ENCODE measurements at regions not wholly inside any gene's neighbourhood (a gene's known extent, or its start where the extent isn't known, plus 50 kb on each side); places are given as distances from the start of the nearest gene placed in this dataset.

- Histone ChIP-seq H3K79me2 (ENCODE audit: insufficient read depth, low read depth) (no peaks in the 10 kb centered on the region), H4K20me1 (ENCODE audit: insufficient read depth) (no peaks in the 10 kb centered on the region), H3K4me2 (no peak overlapping the region), H3K9ac (no peak overlapping the region), H3K4me1 (ENCODE audit: low read depth, poor library complexity, severe bottlenecking) (no peaks in the 10 kb centered on the region), H3K36me3 (ENCODE audit: insufficient read depth) (no peaks in the 10 kb centered on the region), H3K27ac (no peak overlapping the region), H2AFZ (ENCODE audit: low read depth) (no peak overlapping the region), H3K4me3 (IDR thresholded peaks at IDR 0.05; ENCODE audit: insufficient read depth, low read depth, low read length) (no peak overlapping the region), H3K27me3 (ENCODE audit: insufficient read depth, low read depth) (no peaks in the 10 kb centered on the region)
- TF ChIP-seq CTCF (conservative IDR thresholded peaks at IDR 0.05; ENCODE audit: low read depth, low read length): no peak
Measured at GRCh38 chr7:49151146-49151545, 226.8 kb downstream of the CDC14C start.

DNA sequence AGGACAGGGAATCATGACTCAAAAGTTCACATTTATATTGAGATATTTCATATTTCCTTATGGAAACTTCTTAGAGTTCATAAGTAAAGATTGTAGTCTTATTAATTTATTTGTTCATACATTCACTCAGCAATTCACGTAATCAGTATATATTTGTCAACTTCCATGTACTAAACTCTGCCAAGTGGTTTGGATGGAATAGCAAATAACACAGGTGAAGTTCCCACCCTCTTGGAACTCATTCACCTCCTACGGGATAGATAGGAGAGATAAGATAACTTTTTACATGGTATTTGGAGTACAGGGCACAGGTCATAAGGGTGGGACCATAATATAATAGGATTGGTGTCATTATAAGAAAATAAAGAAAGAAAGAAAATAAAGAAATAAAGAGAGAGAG lies 234.0 kb downstream of the CDC14C start:
- Histone ChIP-seq H3K4me2 (no peak overlapping the region), H3K4me3 (IDR thresholded peaks at IDR 0.05; ENCODE audit: insufficient read depth, low read depth, low read length) (no peak overlapping the region), H3K79me2 (ENCODE audit: insufficient read depth, low read depth) (no peaks in the 10 kb centered on the region), H4K20me1 (ENCODE audit: insufficient read depth) (no peaks in the 10 kb centered on the region), H3K27ac (no peak overlapping the region), H3K36me3 (ENCODE audit: insufficient read depth) (no peaks in the 10 kb centered on the region), H3K9ac (no peak overlapping the region), H3K4me1 (ENCODE audit: low read depth, poor library complexity, severe bottlenecking) (no peaks in the 10 kb centered on the region), H3K27me3 (ENCODE audit: insufficient read depth, low read depth) (no peaks in the 10 kb centered on the region), H2AFZ (ENCODE audit: low read depth) (no peak overlapping the region)
- no peak for TF ChIP-seq CTCF (conservative IDR thresholded peaks at IDR 0.05; ENCODE audit: low read depth, low read length)

GRCh38 chr7:49159536-49159935 lies 235.2 kb downstream of the CDC14C start:
- no peaks in the 10 kb centered on the region for H4K20me1 ChIP-seq (ENCODE audit: insufficient read depth)
- no peak overlapping the region for H3K27ac ChIP-seq
- H3K27me3 ChIP-seq (ENCODE audit: insufficient read depth, low read depth): no peaks in the 10 kb centered on the region
- H3K4me2 ChIP-seq: no peak overlapping the region
- no peaks in the 10 kb centered on the region for H3K36me3 ChIP-seq (ENCODE audit: insufficient read depth)
- H2AFZ ChIP-seq (ENCODE audit: low read depth): no peak overlapping the region
- H3K4me1 ChIP-seq (ENCODE audit: low read depth, poor library complexity, severe bottlenecking): no peaks in the 10 kb centered on the region
- no peaks in the 10 kb centered on the region for H3K79me2 ChIP-seq (ENCODE audit: insufficient read depth, low read depth)
- H3K9ac ChIP-seq: no peak overlapping the region
- TF ChIP-seq CTCF (conservative IDR thresholded peaks at IDR 0.05; ENCODE audit: low read depth, low read length): no peak
- no peak overlapping the region for H3K4me3 ChIP-seq (IDR thresholded peaks at IDR 0.05; ENCODE audit: insufficient read depth, low read depth, low read length)

DNA sequence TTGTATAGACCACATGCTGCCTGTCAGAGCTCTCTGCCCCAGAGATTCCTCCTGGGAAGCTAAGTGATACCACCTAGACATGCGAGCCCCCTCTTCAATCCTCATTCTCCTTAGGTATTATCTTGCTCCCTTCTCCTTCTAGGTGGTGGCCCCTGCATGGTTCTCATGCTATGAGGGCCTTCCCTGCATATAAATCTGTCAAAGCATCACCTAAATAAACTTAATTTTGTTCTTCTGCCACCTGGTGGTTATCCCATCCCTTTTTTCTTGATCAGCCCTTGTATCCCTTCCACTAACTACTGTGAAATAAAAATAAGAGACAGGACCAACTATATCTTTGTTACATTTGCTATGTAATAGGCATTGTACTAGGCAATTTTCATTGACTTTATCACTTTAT lies 242.1 kb downstream of the CDC14C start:
- Histone ChIP-seq H3K4me3 (IDR thresholded peaks at IDR 0.05; ENCODE audit: insufficient read depth, low read depth, low read length) (no peak overlapping the region), H3K4me2 (no peak overlapping the region), H4K20me1 (ENCODE audit: insufficient read depth) (no peaks in the 10 kb centered on the region), H3K79me2 (ENCODE audit: insufficient read depth, low read depth) (no peaks in the 10 kb centered on the region), H3K36me3 (ENCODE audit: insufficient read depth) (no peaks in the 10 kb centered on the region), H3K27me3 (ENCODE audit: insufficient read depth, low read depth) (no peaks in the 10 kb centered on the region), H3K27ac (no peak overlapping the region), H3K4me1 (ENCODE audit: low read depth, poor library complexity, severe bottlenecking) (no peaks in the 10 kb centered on the region), H2AFZ (ENCODE audit: low read depth) (no peak overlapping the region), H3K9ac (no peak overlapping the region)
- TF ChIP-seq CTCF (conservative IDR thresholded peaks at IDR 0.05; ENCODE audit: low read depth, low read length): peak; percentile 39

DNA sequence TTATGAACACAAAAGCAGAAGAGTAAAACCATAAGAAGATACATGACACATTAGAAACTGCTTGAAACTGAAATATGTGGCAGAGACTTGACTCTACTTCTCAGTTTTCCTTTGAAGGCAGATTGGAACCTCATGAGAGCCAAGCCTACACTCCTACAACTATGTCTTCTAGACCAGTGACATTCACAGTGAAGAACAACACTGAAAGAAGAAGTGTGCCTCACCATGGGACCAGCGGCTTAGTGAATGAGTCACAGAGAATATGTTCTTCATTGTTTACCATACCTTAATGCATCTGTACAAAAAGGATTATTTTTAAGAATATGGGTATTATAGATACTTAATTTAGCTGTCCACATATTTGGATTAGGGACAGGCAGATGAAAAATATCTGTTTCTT lies 248.3 kb downstream of the CDC14C start:
- H3K4me2 ChIP-seq: no peak overlapping the region
- no peak for TF ChIP-seq CTCF (conservative IDR thresholded peaks at IDR 0.05; ENCODE audit: low read depth, low read length)
- no peak overlapping the region for H2AFZ ChIP-seq (ENCODE audit: low read depth)

More for the DNA sequence above, 248.3 kb downstream of the CDC14C start:
- Histone ChIP-seq H3K79me2 (ENCODE audit: insufficient read depth, low read depth) (no peaks in the 10 kb centered on the region), H3K9ac (no peak overlapping the region), H3K4me1 (ENCODE audit: low read depth, poor library complexity, severe bottlenecking) (no peaks in the 10 kb centered on the region), H4K20me1 (ENCODE audit: insufficient read depth) (no peaks in the 10 kb centered on the region), H3K27me3 (ENCODE audit: insufficient read depth, low read depth) (no peaks in the 10 kb centered on the region), H3K36me3 (ENCODE audit: insufficient read depth) (no peaks in the 10 kb centered on the region), H3K27ac (no peak overlapping the region), H3K4me3 (IDR thresholded peaks at IDR 0.05; ENCODE audit: insufficient read depth, low read depth, low read length) (no peak overlapping the region)

All from KMS-11 (cell line).